IMR-90 (cell line): ENCODE measurements at regions not wholly inside any gene's neighbourhood (a gene's known extent, or its start where the extent isn't known, plus 50 kb on each side); places are given as distances from the start of the nearest gene placed in this dataset.

Experiments used
- ATAC-seq: fragments of 200-7000 bp; cut with Tn5 transposase; 2 replicates; pipeline ENCODE4 v1.9.1; 2020; ENCODE audit warnings: low read depth, mild to moderate bottlenecking, moderate library complexity
- BruUV-seq: library from RNA; stranded (reverse); fragments of 400-500 nt; replicated peaks from 2 replicates; lab custom pipeline; 2021; lab: Mats Ljungman, UMichigan
- CTCF ChIA-PET: fragments of 300-600 bp; formaldehyde crosslinking; extraction: SDS; loops from one replicate; lab custom pipeline; 2021; ENCODE audit warnings: antibody characterized with exemption; lab: Yijun Ruan, JAX
- POLR2A ChIA-PET: fragments of 300-600 bp; sonication (Branson Sonifier 250); formaldehyde crosslinking; loops from one replicate; lab custom pipeline; 2022; ENCODE audit warnings: antibody characterized with exemption; ENCODE audit not compliant: unreplicated experiment; lab: Charles Lee
- DNase-seq: peaks from one replicate; pipeline ENCODE4 v3.0.0; 2013
- H2AFZ ChIP-seq: replicated peaks from 2 replicates; pipeline ENCODE3; 2013; ENCODE audit warnings: low read length, mild to moderate bottlenecking; ENCODE audit not compliant: poor library complexity
- H2AK5ac ChIP-seq: 2 replicates; pipeline ENCODE4 v1.6.1; 2013; ENCODE audit warnings: low read depth, low read length, inconsistent platforms
- H2AK9ac ChIP-seq: replicated peaks from 2 replicates; pipeline ENCODE3; 2013; ENCODE audit warnings: mild to moderate bottlenecking, low read depth, low read length, moderate library complexity; ENCODE audit not compliant: poor library complexity
- H2BK120ac ChIP-seq: 2 replicates; pipeline ENCODE4 v1.6.1; 2013; ENCODE audit warnings: low read depth, low read length, inconsistent platforms
- H2BK15ac ChIP-seq: 3 replicates; pipeline ENCODE4 v1.6.1; 2013; ENCODE audit warnings: low read depth, low read length, inconsistent platforms
- H2BK20ac ChIP-seq: 2 replicates; pipeline ENCODE4 v1.6.1; 2013; ENCODE audit warnings: low read depth, mild to moderate bottlenecking, inconsistent platforms, low read length, moderate library complexity
- H2BK5ac ChIP-seq: 2 replicates; pipeline ENCODE4 v1.6.1; 2013; ENCODE audit warnings: mild to moderate bottlenecking, low read depth, low read length, inconsistent platforms; ENCODE audit not compliant: poor library complexity, severe bottlenecking
- H3K14ac ChIP-seq: replicated peaks from 2 replicates; pipeline ENCODE4 v1.6.1; 2013; ENCODE audit warnings: low read depth, low read length, inconsistent platforms
- H3K18ac ChIP-seq: 2 replicates; pipeline ENCODE4 v1.6.1; 2013; ENCODE audit warnings: low read depth, low read length, control low read depth
- H3K23ac ChIP-seq: 2 replicates; pipeline ENCODE4 v1.6.1; 2013; ENCODE audit warnings: low read depth, low read length, inconsistent platforms
- H3K27ac ChIP-seq: 2 replicates; pipeline ENCODE4 v1.5.1; 2013; ENCODE audit warnings: mild to moderate bottlenecking, control low read depth, low read length; ENCODE audit not compliant: insufficient read depth
- H3K27me3 ChIP-seq: 2 replicates; pipeline ENCODE4 v1.6.1; 2013; ENCODE audit warnings: low read length; ENCODE audit not compliant: control insufficient read depth, insufficient read depth
- H3K36me3 ChIP-seq: 2 replicates; pipeline ENCODE4 v1.6.1; 2013; ENCODE audit warnings: low read length, mixed read lengths; ENCODE audit not compliant: control insufficient read depth, insufficient read depth
- H3K4ac ChIP-seq: 2 replicates; pipeline ENCODE4 v1.6.1; 2013; ENCODE audit warnings: low read depth, low read length, inconsistent platforms
- H3K4me1 ChIP-seq: 2 replicates; pipeline ENCODE4 v1.6.1; 2013; ENCODE audit warnings: low read length, mixed read lengths; ENCODE audit not compliant: control insufficient read depth, insufficient read depth
- H3K4me2 ChIP-seq: 2 replicates; pipeline ENCODE4 v1.6.1; 2013; ENCODE audit warnings: low read depth, mild to moderate bottlenecking, control low read depth, low read length, moderate library complexity
- H3K4me3 ChIP-seq: 2 replicates; pipeline ENCODE4 v1.5.1; 2013; ENCODE audit warnings: low read depth, mild to moderate bottlenecking, control low read depth, low read length, moderate library complexity; ENCODE audit not compliant: insufficient read depth
- H3K56ac ChIP-seq: 2 replicates; pipeline ENCODE4 v1.6.1; 2013; ENCODE audit warnings: low read length, inconsistent platforms; ENCODE audit not compliant: insufficient read depth; ENCODE audit errors: extremely low read depth
- H3K79me1 ChIP-seq, 2 experiments: 2 replicates each; pipeline ENCODE4 v1.6.1; 2013; ENCODE audit warnings: low read length in 2 of 2, inconsistent platforms in 1 of 2, low read depth in 1 of 2
- H3K9ac ChIP-seq: 2 replicates; pipeline ENCODE4 v1.6.1; 2013; ENCODE audit warnings: low read depth, low read length, control low read depth
- H3K9me1 ChIP-seq: 2 replicates; pipeline ENCODE4 v1.6.1; 2013; ENCODE audit warnings: low read length, inconsistent platforms; ENCODE audit not compliant: insufficient read depth
- H3K9me3 ChIP-seq: 2 replicates; pipeline ENCODE4 v1.6.1; 2013; ENCODE audit warnings: low read length; ENCODE audit not compliant: control insufficient read depth, insufficient read depth
- H4K20me1 ChIP-seq: 2 replicates; pipeline ENCODE4 v1.6.1; 2013; ENCODE audit warnings: low read length, inconsistent platforms; ENCODE audit not compliant: insufficient read depth
- H4K5ac ChIP-seq: 2 replicates; pipeline ENCODE4 v1.6.1; 2013; ENCODE audit warnings: mild to moderate bottlenecking, low read depth, low read length, control low read depth
- H4K8ac ChIP-seq, 2 experiments: 2 replicates each; pipeline ENCODE4 v1.6.1; 2013; ENCODE audit warnings: low read depth in 2 of 2, low read length in 2 of 2, control low read depth in 1 of 2, inconsistent platforms in 1 of 2
- H4K91ac ChIP-seq: 2 replicates; pipeline ENCODE4 v1.6.1; 2013; ENCODE audit warnings: low read depth, low read length, inconsistent platforms; ENCODE audit not compliant: insufficient read depth
- MXI1 ChIP-seq: IDR thresholded peaks from 2 replicates; pipeline ENCODE4 v1.6.1; 2012; ENCODE audit warnings: low read depth, mild to moderate bottlenecking, low read length, moderate library complexity, borderline replicate concordance
- RFX5 ChIP-seq: IDR thresholded peaks from 2 replicates; pipeline ENCODE4 v1.8.0; 2012; ENCODE audit warnings: low read depth, mild to moderate bottlenecking, low read length, moderate library complexity
- WGBS, 2 experiments: methylation state at CpG; one replicate each; pipeline versions ENCODE4 v1.1.5 to v1.1.7; 2013; ENCODE audit warnings: missing lambda C conversion rate in 2 of 2; ENCODE audit not compliant: insufficient read length in 1 of 2; ENCODE audit errors: extremely low coverage in 2 of 2; 5-methylcytosine and 5-hydroxymethylcytosine counted together
- dilution Hi-C: fragments of 300-500 bp; cut with HindIII; formaldehyde crosslinking; loops from one replicate; pipeline ENCODE4 v1.14.3; 2018; ENCODE audit warnings: low sequenced_read_pairs; ENCODE audit not compliant: unreplicated experiment
- in situ Hi-C: fragments of 300-500 bp; cut with MboI; formaldehyde crosslinking; loops from 3 replicates; pipeline ENCODE4 v1.14.3; 2019; ENCODE audit warnings: low sequenced_read_pairs, inconsistent platforms, mixed read lengths
- intact Hi-C: fragments of 100-400 bp; cut with micrococcal nuclease; formaldehyde crosslinking; loops from 2 replicates; pipeline ENCODE4 v1.10.0; 2022

- no peak overlapping the region for H4K8ac ChIP-seq
- BruUV-seq = no TSS peak
- no peak overlapping the region for H2BK120ac ChIP-seq
- TF ChIP-seq MXI1 (no peak), RFX5 (no peak)
- ChIA-PET CTCF (no interaction called here), POLR2A (no interaction called here)
- no peak overlapping the region for H2BK15ac ChIP-seq
- intact Hi-C loops = loop anchor here (5.0 kb wide), 1 partner anchor 194 kb away; no protein-coding TSS in a partner anchor
- dilution Hi-C loops = no loop called here
- no peak overlapping the region for H3K14ac ChIP-seq
- no peaks in the 10 kb centered on the region for H3K9me3 ChIP-seq
- no peak overlapping the region for H3K27ac ChIP-seq
- peaks cover 4% of the 10 kb centered on the region for H3K4me1 ChIP-seq
- no peak overlapping the region for H2BK5ac ChIP-seq
- WGBS, 2 experiments = no CpG with 5 or more reads among the region's 1 CpG
- no peaks in the 10 kb centered on the region for H3K36me3 ChIP-seq
- H3K27me3 ChIP-seq = no peaks in the 10 kb centered on the region
- H2AFZ ChIP-seq = no peak overlapping the region
- H3K4ac ChIP-seq = no peak overlapping the region
- H3K4me3 ChIP-seq = no peak overlapping the region
- DNase-seq = no peak
- no peak overlapping the region for H3K4me2 ChIP-seq
- H2AK9ac ChIP-seq = no peak overlapping the region
- no peak overlapping the region for H2BK20ac ChIP-seq
- no peak overlapping the region for H4K5ac ChIP-seq
- H4K20me1 ChIP-seq = no peaks in the 10 kb centered on the region
- H3K79me1 ChIP-seq = no peaks in the 10 kb centered on the region
- ATAC-seq = no peak
- H4K91ac ChIP-seq = no peak overlapping the region
- peaks cover 6% of the 10 kb centered on the region; the same call in 1 of the 2 replicates for H3K9me1 ChIP-seq
- no peak overlapping the region for H2AK5ac ChIP-seq
- H3K56ac ChIP-seq = no peak overlapping the region
- no peak overlapping the region for H3K9ac ChIP-seq
- no peak overlapping the region for H3K18ac ChIP-seq
- in situ Hi-C loops = no loop called here
- H3K23ac ChIP-seq = no peak overlapping the region
These were observed 196.6 kb downstream of the PLK2 start for GRCh38 chr5:58263296-58263695.
